VCaP (cell line): ENCODE measurements at regions not wholly inside any gene's neighbourhood (a gene's known extent, or its start where the extent isn't known, plus 50 kb on each side); places are given as distances from the start of the nearest gene placed in this dataset.
"Not testable (repeated sequence)": the region's sequence is repeated elsewhere in the genome, so short reads cannot be mapped to it uniquely, and the experiment has no call there.

Experiments used
- H3K27ac ChIP-seq: fragments of 450-650 bp; 2 replicates; pipeline ENCODE4 v1.5.1; 2017
- TF ChIP-seq, protein P1 (sequence below): fragments of 450-650 bp; conservative IDR thresholded peaks from 2 replicates; pipeline ENCODE4 v1.5.1; 2017; ENCODE audit warnings: mild to moderate bottlenecking, moderate library complexity

DNA sequence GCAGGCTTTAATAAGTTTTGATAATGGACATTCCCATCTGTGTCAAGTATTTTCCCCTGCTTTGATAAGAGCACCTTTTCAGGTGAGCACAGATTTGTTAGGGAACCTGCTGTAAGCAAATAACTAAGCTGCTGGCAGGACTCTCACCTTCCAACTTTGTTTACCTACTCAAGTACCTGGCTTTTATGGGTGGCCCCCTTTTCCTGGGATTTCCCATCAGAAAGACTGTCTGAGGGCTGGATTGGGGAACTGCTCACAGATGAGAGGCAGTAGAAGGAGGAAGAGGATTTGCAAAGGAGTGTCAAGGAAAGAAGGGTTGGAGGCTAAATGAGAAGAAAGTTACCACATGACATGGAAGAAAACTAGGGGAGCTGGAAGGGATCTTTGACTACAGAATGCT, 210.1 kb upstream of the RIMS1 start:
- TF ChIP-seq, protein P1, sequence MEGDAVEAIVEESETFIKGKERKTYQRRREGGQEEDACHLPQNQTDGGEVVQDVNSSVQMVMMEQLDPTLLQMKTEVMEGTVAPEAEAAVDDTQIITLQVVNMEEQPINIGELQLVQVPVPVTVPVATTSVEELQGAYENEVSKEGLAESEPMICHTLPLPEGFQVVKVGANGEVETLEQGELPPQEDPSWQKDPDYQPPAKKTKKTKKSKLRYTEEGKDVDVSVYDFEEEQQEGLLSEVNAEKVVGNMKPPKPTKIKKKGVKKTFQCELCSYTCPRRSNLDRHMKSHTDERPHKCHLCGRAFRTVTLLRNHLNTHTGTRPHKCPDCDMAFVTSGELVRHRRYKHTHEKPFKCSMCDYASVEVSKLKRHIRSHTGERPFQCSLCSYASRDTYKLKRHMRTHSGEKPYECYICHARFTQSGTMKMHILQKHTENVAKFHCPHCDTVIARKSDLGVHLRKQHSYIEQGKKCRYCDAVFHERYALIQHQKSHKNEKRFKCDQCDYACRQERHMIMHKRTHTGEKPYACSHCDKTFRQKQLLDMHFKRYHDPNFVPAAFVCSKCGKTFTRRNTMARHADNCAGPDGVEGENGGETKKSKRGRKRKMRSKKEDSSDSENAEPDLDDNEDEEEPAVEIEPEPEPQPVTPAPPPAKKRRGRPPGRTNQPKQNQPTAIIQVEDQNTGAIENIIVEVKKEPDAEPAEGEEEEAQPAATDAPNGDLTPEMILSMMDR, result no peak
- H3K27ac ChIP-seq, result no peak overlapping the region

DNA sequence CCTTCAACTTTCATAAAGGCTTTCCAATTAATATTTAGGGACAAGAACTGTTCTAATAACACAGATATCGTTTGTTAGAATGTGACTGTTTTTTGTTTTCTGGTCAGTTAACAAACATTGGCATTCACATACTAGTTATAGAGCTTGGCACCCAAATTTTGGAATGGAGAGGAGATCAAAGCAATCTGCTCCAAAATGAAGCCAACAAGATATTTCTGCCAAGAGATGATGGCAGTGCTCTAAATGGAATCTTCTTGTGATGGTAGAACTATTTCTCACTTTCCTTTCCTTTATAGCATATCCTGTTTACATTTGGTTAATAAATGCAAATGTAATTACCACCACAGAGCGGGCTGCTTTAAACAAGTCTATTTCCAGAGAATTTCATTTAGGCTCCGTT, 208.3 kb upstream of the RIMS1 start:
- H3K27ac ChIP-seq, result no peak overlapping the region
- TF ChIP-seq, protein P1, result no peak

DNA sequence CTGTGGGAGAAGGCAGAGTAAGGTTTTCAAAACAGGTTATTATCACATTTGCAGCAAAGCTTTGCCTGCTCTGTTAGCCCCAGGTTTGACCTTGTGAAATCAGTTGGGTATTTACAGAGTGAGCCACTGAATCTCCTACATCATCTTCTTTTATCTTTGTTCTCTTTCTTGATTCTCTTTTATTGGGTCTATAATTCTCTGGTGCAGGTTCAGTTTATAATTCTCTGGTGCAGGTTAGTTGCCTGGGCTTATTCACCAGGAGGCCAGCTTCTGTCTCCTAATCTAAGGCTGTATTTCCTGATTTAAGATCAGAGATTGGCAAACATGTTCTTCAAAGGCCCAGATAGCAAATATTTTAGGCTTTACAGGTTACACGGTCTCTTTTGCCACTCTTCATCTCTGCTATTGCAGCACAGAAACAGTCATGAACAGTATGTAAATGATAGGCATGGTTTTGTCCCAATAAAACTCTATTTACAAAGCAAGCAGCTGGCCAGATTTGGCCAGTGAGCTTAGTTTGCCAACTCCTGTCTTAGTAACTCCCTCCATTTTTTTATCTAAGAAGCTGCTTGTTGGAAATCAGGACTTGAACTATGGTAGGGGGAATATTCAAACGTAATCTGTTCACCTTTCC, 205.0 kb upstream of the RIMS1 start:
- TF ChIP-seq, protein P1, result no peak
- peak overlapping the region; percentile 25; the same call in 1 of the 2 replicates for H3K27ac ChIP-seq

DNA sequence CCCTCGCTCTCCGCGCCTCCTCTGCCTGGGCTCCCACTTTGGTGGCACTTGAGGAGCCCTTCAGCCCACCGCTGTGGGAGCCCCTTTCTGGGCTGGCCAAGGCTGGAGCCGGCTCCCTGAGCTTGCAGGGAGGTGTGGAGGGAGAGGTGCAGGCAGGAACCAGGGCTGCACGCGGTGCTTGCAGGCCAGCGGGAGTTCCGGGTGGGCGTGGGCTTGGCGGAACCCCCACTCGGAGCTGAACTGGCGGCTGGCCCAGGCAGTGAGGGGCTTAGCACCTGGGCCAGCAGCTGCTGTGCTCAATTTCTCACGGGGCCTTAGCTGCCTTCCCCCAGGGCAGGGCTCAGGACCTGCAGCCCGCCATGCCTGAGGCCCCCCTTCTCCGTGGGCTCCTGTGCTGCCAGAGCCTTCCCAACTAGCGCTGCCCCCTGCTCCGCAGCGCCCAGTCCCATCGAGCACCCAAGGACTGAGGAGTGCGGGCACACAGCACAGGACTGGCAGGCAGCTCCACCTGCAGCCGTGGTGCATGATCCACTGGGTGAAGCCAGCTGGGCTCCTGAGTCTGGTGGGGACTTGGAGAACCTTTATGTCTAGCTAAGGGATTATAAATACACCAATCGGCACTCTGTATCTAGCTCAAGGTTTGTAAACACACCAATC, 200.2 kb upstream of the RIMS1 start:
- not testable (repeated sequence) for H3K27ac ChIP-seq

DNA sequence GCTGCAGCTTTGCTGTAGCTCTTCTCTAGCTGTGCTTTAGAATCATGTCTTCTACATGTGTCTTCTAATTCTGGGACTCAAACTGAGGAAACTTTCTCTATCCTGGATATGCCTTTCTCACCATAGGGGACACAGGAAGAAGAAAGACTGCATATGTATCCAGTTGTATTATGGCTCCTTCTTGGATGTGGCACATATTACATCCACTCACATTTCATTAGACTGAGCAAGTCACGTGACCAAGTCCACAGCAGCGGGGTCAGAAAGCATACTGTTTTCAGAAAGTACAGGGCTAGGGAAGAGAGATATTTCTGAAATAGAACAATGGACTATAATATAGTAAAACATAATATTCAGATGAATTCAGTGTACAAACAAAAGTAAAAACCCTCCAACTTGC, 187.6 kb upstream of the RIMS1 start:
- no peak overlapping the region for H3K27ac ChIP-seq
- TF ChIP-seq, protein P1, result no peak

DNA sequence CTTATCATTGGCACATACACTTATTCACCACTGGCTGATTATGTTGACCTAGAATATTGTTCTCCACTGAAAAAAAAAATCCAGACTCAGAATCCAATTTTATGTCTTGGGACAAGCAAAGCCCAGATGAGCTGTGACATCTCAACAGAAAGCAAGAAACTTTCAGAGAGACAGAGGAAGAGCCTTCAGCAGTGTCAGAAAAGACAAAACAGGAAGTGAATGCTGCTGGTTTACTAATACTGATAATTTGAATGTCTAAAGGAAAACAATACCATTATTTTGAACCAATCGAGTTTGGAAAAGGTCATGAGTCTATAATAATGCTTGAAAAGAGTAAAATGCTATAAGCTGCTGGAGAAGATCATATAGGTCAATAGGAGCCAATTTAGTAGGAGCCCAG, 179.8 kb upstream of the RIMS1 start:
- no peak overlapping the region for H3K27ac ChIP-seq
- TF ChIP-seq, protein P1, result no peak

DNA sequence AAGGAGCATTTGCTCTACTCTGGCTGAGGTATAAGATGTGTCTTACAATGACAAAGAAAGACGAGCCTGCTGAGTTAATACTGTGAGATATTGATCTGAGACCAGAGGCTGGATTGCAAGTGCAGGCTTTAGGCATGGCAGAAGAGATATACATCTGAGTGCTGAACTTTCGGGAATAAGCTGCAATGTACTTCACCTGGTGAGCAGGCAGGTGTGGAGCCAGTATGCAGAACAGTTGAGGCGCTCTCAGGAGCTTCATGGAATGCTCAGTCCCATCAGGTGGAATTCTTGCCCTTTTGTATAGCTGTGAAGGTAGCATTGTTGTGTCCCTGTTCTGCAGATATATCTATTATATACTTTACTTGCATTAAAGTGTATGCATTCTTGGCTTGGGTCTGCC, 179.3 kb upstream of the RIMS1 start:
- TF ChIP-seq, protein P1, result no peak
- no peak overlapping the region for H3K27ac ChIP-seq

DNA sequence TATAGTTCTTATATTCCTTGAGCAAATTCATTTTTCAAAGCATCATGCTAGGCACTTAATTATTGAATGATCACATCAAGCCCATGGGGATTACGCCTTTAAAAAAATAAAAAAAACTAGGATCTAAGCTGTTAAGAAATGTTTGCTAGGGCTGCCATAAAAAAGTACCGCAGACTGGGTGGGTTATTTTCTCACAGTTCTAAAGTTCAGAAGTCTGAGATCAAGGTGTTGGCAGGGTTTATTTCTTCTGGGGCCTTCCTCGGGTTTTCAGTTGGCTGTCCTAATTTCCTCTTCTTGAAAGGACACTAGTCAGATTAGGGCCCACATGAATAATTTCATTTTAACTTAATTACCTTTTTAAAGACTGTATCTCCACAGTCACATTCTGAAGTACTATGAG, 165.6 kb upstream of the RIMS1 start:
- TF ChIP-seq, protein P1, result no peak
- H3K27ac ChIP-seq, result no peak overlapping the region
